ENCODE measurements at regions not wholly inside any gene's neighbourhood (a gene's known extent, or its start where the extent isn't known, plus 50 kb on each side); places are given as distances from the start of the nearest gene placed in this dataset.

DNA sequence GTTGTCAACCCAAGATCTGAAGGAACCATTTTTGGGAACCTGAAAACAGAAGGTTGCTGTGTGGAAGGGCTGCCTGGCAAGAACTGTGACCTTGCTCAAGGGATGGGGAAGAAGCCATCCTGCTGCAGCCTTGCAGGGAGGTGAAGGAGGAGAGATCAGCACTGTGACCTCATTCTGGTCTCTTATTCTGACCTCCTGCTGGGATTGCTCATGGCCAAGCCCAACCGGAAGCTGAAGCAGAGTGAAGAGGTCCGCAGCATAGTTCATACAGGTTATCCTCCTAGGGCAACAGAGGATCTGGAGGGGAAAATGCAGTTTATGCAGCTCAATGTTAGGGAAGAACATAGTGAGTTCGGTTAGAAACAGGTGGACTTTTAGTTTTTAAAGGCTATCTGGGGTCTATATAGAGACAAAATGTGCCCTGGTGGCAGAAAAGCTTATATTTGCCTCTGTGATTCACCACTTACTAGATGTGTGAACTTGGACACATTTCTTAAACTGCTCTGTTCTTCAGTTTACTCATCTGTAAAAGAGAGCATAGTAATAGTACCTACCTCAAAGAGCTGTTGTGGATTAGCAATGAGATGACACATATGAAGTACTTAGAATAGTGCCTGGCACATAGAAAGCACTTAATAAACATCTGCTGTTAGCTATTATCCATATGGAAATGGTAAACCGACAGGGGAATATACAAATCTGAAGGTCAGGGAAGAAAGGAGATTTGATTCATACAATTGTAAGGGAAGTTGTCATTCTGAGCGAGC lies 57.9 kb upstream of the BNC2 start:
- DNase-seq (ENCODE audit: low read depth) = no peak
- TF ChIP-seq, protein P1, sequence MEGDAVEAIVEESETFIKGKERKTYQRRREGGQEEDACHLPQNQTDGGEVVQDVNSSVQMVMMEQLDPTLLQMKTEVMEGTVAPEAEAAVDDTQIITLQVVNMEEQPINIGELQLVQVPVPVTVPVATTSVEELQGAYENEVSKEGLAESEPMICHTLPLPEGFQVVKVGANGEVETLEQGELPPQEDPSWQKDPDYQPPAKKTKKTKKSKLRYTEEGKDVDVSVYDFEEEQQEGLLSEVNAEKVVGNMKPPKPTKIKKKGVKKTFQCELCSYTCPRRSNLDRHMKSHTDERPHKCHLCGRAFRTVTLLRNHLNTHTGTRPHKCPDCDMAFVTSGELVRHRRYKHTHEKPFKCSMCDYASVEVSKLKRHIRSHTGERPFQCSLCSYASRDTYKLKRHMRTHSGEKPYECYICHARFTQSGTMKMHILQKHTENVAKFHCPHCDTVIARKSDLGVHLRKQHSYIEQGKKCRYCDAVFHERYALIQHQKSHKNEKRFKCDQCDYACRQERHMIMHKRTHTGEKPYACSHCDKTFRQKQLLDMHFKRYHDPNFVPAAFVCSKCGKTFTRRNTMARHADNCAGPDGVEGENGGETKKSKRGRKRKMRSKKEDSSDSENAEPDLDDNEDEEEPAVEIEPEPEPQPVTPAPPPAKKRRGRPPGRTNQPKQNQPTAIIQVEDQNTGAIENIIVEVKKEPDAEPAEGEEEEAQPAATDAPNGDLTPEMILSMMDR (IDR thresholded peaks at IDR 0.05; ENCODE audit: insufficient read depth, low read length) = no peak
- H3K4me3 ChIP-seq (ENCODE audit: low read depth, low read length) = no peak overlapping the region

DNA sequence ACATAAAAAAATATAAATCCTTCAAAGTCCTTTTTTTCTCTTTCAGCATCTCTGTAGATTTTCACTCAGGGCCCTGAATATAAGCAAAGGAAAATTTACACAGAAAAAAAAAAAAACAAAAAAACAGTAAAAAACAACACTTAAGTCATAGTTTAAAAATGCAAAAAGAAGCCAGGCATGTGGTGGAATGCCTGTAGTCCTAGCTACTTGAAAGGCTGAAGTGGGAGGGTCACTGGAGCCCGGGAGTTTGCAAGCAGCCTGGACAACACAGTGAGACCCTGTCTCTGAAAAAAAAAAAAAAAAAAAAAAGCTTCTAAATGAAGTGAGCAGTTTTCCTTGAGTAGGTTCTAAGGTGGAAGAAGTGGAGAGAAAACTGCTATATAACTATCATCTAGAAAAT lies 55.0 kb upstream of the BNC2 start:
- peak; percentile 51 for DNase-seq (ENCODE audit: low read depth)
- no peak overlapping the region for H3K4me3 ChIP-seq (ENCODE audit: low read depth, low read length)
- TF ChIP-seq, protein P1 (IDR thresholded peaks at IDR 0.05; ENCODE audit: insufficient read depth, low read length) = no peak

DNA sequence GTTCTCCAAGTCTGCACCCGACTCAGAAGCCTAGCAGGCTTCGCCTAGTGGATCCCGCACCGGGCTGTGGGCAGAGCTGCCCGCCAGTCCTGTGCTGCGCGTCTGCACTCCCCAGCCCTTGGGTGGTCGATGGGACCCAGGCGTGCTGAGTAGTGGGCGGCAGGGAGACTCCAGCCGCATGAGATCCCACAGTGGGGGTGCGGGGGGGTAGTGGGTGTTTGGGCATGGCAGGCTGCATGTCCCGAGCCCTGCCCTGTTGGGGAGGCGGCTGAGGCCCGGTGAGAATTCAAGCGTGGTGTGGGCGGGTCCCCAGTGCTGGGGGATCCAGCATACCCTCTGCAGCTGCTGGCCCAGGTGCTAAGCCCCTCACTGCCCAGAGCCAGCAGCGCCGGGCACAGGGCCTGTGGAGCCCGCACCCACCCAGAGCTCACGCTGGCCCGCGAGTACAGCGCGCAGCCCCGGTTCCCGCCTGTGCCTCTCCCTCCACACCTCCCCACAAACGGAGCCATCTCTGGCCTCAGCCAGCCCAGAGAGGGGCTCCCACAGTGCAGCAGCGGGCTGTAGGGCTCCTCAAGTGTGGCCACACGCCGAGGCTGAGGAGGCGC lies 53.9 kb upstream of the BNC2 start:
- TF ChIP-seq, protein P1 (IDR thresholded peaks at IDR 0.05; ENCODE audit: insufficient read depth, low read length) = no peak

DNA sequence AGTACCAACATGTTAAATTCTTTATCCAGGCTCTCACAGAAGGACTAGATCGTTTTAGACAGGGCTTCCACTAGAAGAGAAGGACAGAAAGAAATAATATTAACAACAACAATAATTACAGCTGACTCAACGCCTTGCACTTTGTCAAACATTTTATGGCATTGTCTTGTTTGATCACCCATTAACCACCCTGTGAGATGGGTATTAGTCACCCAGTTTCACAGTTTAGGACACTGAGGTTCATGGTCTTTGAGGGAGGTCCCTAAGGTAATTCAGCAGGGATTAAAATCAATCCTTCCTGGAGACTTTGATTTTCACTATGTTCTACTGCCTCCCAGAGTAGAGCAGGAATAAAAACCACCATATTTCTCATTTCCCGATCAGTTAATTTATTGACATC lies 51.4 kb upstream of the BNC2 start:
- peak; percentile 33 for DNase-seq (ENCODE audit: low read depth)
- H3K4me3 ChIP-seq (ENCODE audit: low read depth, low read length) = no peak overlapping the region
- TF ChIP-seq, protein P1 (IDR thresholded peaks at IDR 0.05; ENCODE audit: insufficient read depth, low read length) = peak; percentile 11

More for the DNA sequence above, 53.9 kb upstream of the BNC2 start:
- H3K4me3 ChIP-seq (ENCODE audit: low read depth, low read length) = no peak overlapping the region
- DNase-seq (ENCODE audit: low read depth) = no peak
